H1 (cell line): ENCODE measurements at regions not wholly inside any gene's neighbourhood (a gene's known extent, or its start where the extent isn't known, plus 50 kb on each side); places are given as distances from the start of the nearest gene placed in this dataset.

Source experiments
- ATF2 ChIP-seq: IDR thresholded peaks from 2 replicates; pipeline ENCODE4 v1.6.1; 2012; ENCODE audit warnings: low read length, inconsistent platforms
- CHD2 ChIP-seq: IDR thresholded peaks from 2 replicates; pipeline ENCODE4 v1.6.1; 2012; ENCODE audit warnings: low read length, improper control_type of control experiment
- CREB1 ChIP-seq: IDR thresholded peaks from 2 replicates; pipeline ENCODE4 v1.6.1; 2012; ENCODE audit warnings: inconsistent platforms
- CTCF ChIP-seq, 3 experiments: IDR thresholded peaks; 1 replicate in 2 of 3; 2 replicates in 1 of 3; pipeline versions ENCODE4 v1.5.1 to v1.6.1; 2011; ENCODE audit warnings: low read length in 3 of 3, mild to moderate bottlenecking in 3 of 3, inconsistent platforms in 2 of 3, low read depth in 1 of 3, moderate library complexity in 1 of 3; ENCODE audit not compliant: insufficient read depth in 1 of 3; ENCODE audit errors: control extremely low read depth in 1 of 3
- EZH2 ChIP-seq: fragments of 200-600 bp; sonication (generic); IDR thresholded peaks from 2 replicates; pipeline ENCODE4 v1.7.1; 2012; ENCODE audit warnings: low read depth, mild to moderate bottlenecking, moderate library complexity, low read length, inconsistent platforms; ENCODE audit not compliant: severe bottlenecking
- FOSL1 ChIP-seq: IDR thresholded peaks from 2 replicates; pipeline ENCODE4 v1.6.1; 2011; ENCODE audit warnings: mild to moderate bottlenecking, low read depth, low read length, moderate library complexity; ENCODE audit not compliant: insufficient read depth
- JUN ChIP-seq: IDR thresholded peaks from 2 replicates; pipeline ENCODE4 v1.6.1; 2011; ENCODE audit warnings: low read depth, mild to moderate bottlenecking, improper control_type of control experiment, low read length
- POLR2A ChIP-seq, 2 experiments: IDR thresholded peaks; 1 replicate in 1 of 2; 2 replicates in 1 of 2; pipeline ENCODE4 v1.6.1; 2011; ENCODE audit warnings: low read depth in 2 of 2, low read length in 2 of 2, mild to moderate bottlenecking in 2 of 2; ENCODE audit errors: control extremely low read depth in 1 of 2
- SP1 ChIP-seq: IDR thresholded peaks from 2 replicates; pipeline ENCODE4 v1.6.1; 2011; ENCODE audit warnings: low read depth, low read length
- TAF1 ChIP-seq: IDR thresholded peaks from 2 replicates; pipeline ENCODE4 v1.6.1; 2011; ENCODE audit warnings: mild to moderate bottlenecking, low read depth, low read length
- TCF12 ChIP-seq: IDR thresholded peaks from 2 replicates; pipeline ENCODE4 v1.6.1; 2011; ENCODE audit warnings: low read depth, mild to moderate bottlenecking, low read length
- ZNF274 ChIP-seq: IDR thresholded peaks from 2 replicates; pipeline ENCODE4 v1.7.0; 2012; ENCODE audit warnings: low read length, borderline replicate concordance; ENCODE audit errors: extremely low read depth
- TF ChIP-seq, protein P1 (sequence below): IDR thresholded peaks from 2 replicates; pipeline ENCODE4 v1.6.1; 2011; ENCODE audit warnings: low read depth, mild to moderate bottlenecking, low read length; ENCODE audit not compliant: insufficient read depth

GRCh38 chr3:180180795-180181194, 144.1 kb upstream of the PEX5L start:
- TF ChIP-seq CHD2 (no peak), CTCF (IDR thresholded peaks at IDR 0.05; ENCODE audit: control extremely low read depth in 1 of 3, insufficient read depth in 1 of 3, low read depth in 1 of 3, low read length in 3 of 3) (no peak), TAF1 (no peak), TCF12 (no peak), CREB1 (no peak), SP1 (no peak), POLR2A (IDR thresholded peaks at IDR 0.05; ENCODE audit: control extremely low read depth in 1 of 2, low read depth in 2 of 2, low read length in 2 of 2) (no peak), ZNF274 (no peak), FOSL1 (no peak), EZH2 (no peak), JUN (no peak), ATF2 (no peak)
- TF ChIP-seq, protein P1, sequence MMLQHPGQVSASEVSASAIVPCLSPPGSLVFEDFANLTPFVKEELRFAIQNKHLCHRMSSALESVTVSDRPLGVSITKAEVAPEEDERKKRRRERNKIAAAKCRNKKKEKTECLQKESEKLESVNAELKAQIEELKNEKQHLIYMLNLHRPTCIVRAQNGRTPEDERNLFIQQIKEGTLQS: no peak
